Stomach (tissue), 8 donors: ENCODE measurements at regions not wholly inside any gene's neighbourhood (a gene's known extent, or its start where the extent isn't known, plus 50 kb on each side); places are given as distances from the start of the nearest gene placed in this dataset.

Source experiments
- DNase-seq, 2 donors: peaks; one replicate each; pipeline versions ENCODE4 v3.0.0 to v3.0.0-alpha.2; 2013 to 2019
- H3K27ac ChIP-seq, 5 donors: fragments of 200-600 bp in 4 of 5; sonication (generic) in 4 of 5; one replicate each; pipeline ENCODE4 v1.5.1; 2013 to 2019; ENCODE audit warnings: mild to moderate bottlenecking in 1 of 5, moderate library complexity in 1 of 5
- H3K27me3 ChIP-seq, 3 donors: fragments of 200-600 bp; sonication (generic); one replicate each; pipeline ENCODE4 v1.5.1; 2017 to 2019; ENCODE audit warnings: mixed run types in 1 of 3
- H3K36me3 ChIP-seq, 4 donors: fragments of 200-600 bp; sonication (generic); 1 replicate in 3 of 4; 2 replicates in 1 of 4; pipeline ENCODE4 v1.5.1; 2016 to 2019
- H3K4me1 ChIP-seq, 4 donors: fragments of 200-600 bp; sonication (generic); one replicate each; pipeline ENCODE4 v1.5.1; 2016 to 2019
- H3K4me3 ChIP-seq, 4 donors: fragments of 200-600 bp; sonication (generic) in 3 of 4; one replicate each; pipeline ENCODE4 v1.5.1; 2016 to 2019; ENCODE audit warnings: mild to moderate bottlenecking in 1 of 4
- H3K9me3 ChIP-seq, 4 donors: fragments of 200-600 bp; sonication (generic); one replicate each; pipeline ENCODE4 v1.5.1; 2016 to 2019
- CTCF ChIP-seq, 7 experiments: fragments of 450-650 bp in 4 of 7; fragments of 200-600 bp in 3 of 7; sonication (generic) in 3 of 7; IDR thresholded peaks; one replicate each; pipeline ENCODE4 v1.5.1; 2016 to 2019; ENCODE audit warnings: antibody characterized with exemption in 7 of 7, control low read depth in 2 of 7, mild to moderate bottlenecking in 1 of 7
- EP300 ChIP-seq: sonication (generic); formaldehyde crosslinking; IDR thresholded peaks from one replicate; pipeline ENCODE4 v1.6.1; 2017; ENCODE audit warnings: antibody characterized with exemption
- POLR2A ChIP-seq, 4 donors: fragments of 450-650 bp; IDR thresholded peaks; one replicate each; pipeline ENCODE4 v1.6.1; 2016; ENCODE audit warnings: antibody characterized with exemption in 4 of 4, control low read depth in 2 of 4, mild to moderate bottlenecking in 1 of 4, moderate library complexity in 1 of 4
- POLR2AphosphoS5 ChIP-seq, 3 donors: sonication (generic); formaldehyde crosslinking; IDR thresholded peaks; one replicate each; pipeline ENCODE4 v1.6.1; 2016; ENCODE audit warnings: antibody characterized with exemption in 3 of 3
- WGBS, 5 donors: extraction: QIAGEN DNeasy Blood & Tissue Kit in 3 of 5; methylation state at CpG; one replicate each; pipeline versions ENCODE4 v1.1.5 to v1.1.7; 2013 to 2018; 5-methylcytosine and 5-hydroxymethylcytosine counted together
- intact Hi-C: fragments of 100-400 bp; cut with DNase I; formaldehyde crosslinking; loops from one replicate; pipeline ENCODE4 v1.15.1; 2023; ENCODE audit warnings: low total_unique reads
- donor health status: healthy with polysubstance abuse.
- donor health status: Bipolar disorder and iron deficiency.
- donor health status: healthy.

GRCh38 chr7:112708236-112708635, 82.0 kb downstream of the TMEM168 start:
- Histone ChIP-seq H3K36me3 (no peaks in the 10 kb centered on the region), H3K4me1 (no peaks in the 10 kb centered on the region), H3K27ac (no peak overlapping the region), H3K4me3 (no peak overlapping the region), H3K9me3 (no peaks in the 10 kb centered on the region), H3K27me3 (no peaks in the 10 kb centered on the region)
- 54 to 80% (median 64%) methylated on average over 1 of the region's 1 CpG for WGBS, 5 donors
- TF ChIP-seq POLR2AphosphoS5 (IDR thresholded peaks at IDR 0.05), result no peak
- no peak for TF ChIP-seq EP300
- no peak for TF ChIP-seq CTCF (IDR thresholded peaks at IDR 0.05)
- no peak for TF ChIP-seq POLR2A (IDR thresholded peaks at IDR 0.05)
- intact Hi-C loops, result no loop called here
- no peak for DNase-seq
